ENCODE measurements at regions not wholly inside any gene's neighbourhood (a gene's known extent, or its start where the extent isn't known, plus 50 kb on each side); places are given as distances from the start of the nearest gene placed in this dataset.

DNA sequence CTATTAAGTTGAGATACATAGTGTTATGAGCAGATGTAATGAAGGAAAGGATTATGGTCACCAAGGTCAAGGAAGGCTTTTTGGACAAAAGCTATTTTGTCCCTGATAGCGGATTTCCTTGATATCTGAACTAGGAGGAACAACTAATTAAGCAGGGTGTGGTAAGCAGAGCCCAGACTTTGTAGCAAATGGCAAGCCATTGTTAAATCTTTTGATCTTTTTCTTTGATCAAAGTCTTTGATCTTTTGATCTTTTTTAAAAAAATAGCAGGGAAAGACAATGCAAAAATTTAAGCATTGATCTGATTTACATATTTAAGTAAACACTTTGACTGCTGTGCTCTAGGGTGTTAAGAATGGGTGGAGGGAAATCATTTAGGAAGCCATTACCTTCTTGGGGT, 1242.0 kb downstream of the MAT2B start:
- H3K4me3 ChIP-seq, result no peak overlapping the region

DNA sequence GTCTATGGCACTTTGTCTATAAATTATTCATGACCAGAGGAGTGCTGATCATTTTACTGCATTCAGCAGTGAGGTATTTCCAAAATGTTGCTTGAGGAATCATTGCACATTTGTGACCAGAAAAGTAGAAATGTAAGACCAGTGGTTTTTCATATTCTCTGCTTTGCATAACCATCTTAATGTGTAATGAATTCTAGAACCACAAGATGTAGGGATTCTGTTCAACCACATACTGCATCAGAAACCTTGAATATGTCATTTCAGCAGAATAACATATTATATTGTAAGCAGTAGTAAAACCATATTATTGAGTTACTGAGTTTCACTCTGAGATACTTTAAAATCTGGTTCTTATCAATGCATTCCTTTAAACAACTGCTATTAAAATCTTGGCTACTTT, 1243.4 kb downstream of the MAT2B start:
- Histone ChIP-seq H3K4me3 (no peak overlapping the region), H3K27ac (no peak overlapping the region), H3K4me1 (replicated peaks in 1 of 2) (no peaks in the 10 kb centered on the region), H3K27me3 (no peaks in the 10 kb centered on the region), H3K36me3 (replicated peaks in 1 of 2) (no peaks in the 10 kb centered on the region), H3K9me3 (replicated peaks in 1 of 3) (no peaks in the 10 kb centered on the region)
- no peak for DNase-seq
- TF ChIP-seq POLR2A (IDR thresholded peaks at IDR 0.05), result no peak
- TF ChIP-seq, protein P1, sequence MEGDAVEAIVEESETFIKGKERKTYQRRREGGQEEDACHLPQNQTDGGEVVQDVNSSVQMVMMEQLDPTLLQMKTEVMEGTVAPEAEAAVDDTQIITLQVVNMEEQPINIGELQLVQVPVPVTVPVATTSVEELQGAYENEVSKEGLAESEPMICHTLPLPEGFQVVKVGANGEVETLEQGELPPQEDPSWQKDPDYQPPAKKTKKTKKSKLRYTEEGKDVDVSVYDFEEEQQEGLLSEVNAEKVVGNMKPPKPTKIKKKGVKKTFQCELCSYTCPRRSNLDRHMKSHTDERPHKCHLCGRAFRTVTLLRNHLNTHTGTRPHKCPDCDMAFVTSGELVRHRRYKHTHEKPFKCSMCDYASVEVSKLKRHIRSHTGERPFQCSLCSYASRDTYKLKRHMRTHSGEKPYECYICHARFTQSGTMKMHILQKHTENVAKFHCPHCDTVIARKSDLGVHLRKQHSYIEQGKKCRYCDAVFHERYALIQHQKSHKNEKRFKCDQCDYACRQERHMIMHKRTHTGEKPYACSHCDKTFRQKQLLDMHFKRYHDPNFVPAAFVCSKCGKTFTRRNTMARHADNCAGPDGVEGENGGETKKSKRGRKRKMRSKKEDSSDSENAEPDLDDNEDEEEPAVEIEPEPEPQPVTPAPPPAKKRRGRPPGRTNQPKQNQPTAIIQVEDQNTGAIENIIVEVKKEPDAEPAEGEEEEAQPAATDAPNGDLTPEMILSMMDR (IDR thresholded peaks at IDR 0.05), result no peak
- intact Hi-C loops (cut with DNase I), result no loop called here

More for the DNA sequence above, 1242.0 kb downstream of the MAT2B start:
- intact Hi-C loops (cut with DNase I), result no loop called here
- no peak overlapping the region for H3K27ac ChIP-seq
- no peaks in the 10 kb centered on the region for H3K4me1 ChIP-seq (replicated peaks in 1 of 2)
- no peaks in the 10 kb centered on the region for H3K36me3 ChIP-seq (replicated peaks in 1 of 2)
- no peak for DNase-seq
- WGBS, 4 donors, result 34 to 55% (median 52%) methylated on average over 1 of the region's 1 CpG
- H3K9me3 ChIP-seq (replicated peaks in 1 of 3), result no peaks in the 10 kb centered on the region
- no peak for TF ChIP-seq POLR2A (IDR thresholded peaks at IDR 0.05)
- TF ChIP-seq, protein P1 (IDR thresholded peaks at IDR 0.05), result no peak
- no peaks in the 10 kb centered on the region for H3K27me3 ChIP-seq

DNA sequence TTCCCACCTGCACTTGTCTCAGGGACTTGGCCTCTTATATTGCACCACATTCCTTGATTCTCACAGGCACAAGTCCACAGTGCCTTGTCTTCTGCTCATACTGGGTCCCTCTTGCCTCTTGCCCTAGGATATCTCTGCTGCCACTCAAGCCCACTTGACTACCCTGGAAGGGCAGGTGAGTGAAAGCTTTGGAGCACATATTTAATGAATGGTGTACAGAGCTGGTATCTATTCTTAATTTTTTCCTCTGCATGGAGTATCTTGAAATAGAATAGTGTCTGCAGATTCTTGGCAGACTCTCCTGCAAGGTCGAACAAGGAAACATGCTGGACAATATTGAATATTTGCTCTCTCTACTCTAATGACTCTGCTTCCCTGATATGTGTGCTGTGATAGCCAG, 1248.0 kb downstream of the MAT2B start:
- H3K4me3 ChIP-seq, result no peak overlapping the region
- WGBS, 4 donors, result 8 to 38% (median 30%) methylated on average over 1 of the region's 1 CpG
- no peaks in the 10 kb centered on the region for H3K36me3 ChIP-seq (replicated peaks in 1 of 2)
- intact Hi-C loops (cut with DNase I), result no loop called here
- no peaks in the 10 kb centered on the region for H3K9me3 ChIP-seq (replicated peaks in 1 of 3)
- H3K4me1 ChIP-seq (replicated peaks in 1 of 2), result no peaks in the 10 kb centered on the region
- no peak for TF ChIP-seq POLR2A (IDR thresholded peaks at IDR 0.05)
- TF ChIP-seq, protein P1 (IDR thresholded peaks at IDR 0.05), result no peak
- H3K27ac ChIP-seq, result no peak overlapping the region
- no peak for DNase-seq
- H3K27me3 ChIP-seq, result no peaks in the 10 kb centered on the region

DNA sequence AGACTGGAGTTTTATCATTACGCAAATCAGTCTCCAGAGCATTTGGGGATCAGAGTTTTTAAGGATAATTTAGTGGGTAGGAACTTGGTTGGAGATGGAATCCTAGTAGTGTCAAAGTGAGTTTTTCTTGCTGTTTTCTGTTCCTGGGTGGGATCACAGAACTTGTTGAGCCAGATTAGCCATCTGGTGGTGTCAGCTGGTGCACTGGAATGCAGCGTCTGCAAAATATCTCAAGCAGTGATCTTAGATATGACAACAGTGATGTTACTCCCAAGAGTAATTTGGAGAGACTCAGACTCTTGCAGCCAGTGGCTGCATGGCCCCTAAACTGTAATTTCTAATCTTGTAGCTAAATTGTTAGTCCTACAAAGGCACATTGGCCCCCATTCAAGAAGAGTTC, 1257.8 kb downstream of the MAT2B start:
- intact Hi-C loops (cut with DNase I), result no loop called here
- no peaks in the 10 kb centered on the region for H3K9me3 ChIP-seq (replicated peaks in 1 of 3)
- TF ChIP-seq POLR2A (IDR thresholded peaks at IDR 0.05), result no peak
- TF ChIP-seq, protein P1 (IDR thresholded peaks at IDR 0.05), result no peak
- no peak overlapping the region for H3K27ac ChIP-seq
- 76 to 89% (median 83%) methylated on average over 2 of the region's 2 CpGs for WGBS, 4 donors
- H3K36me3 ChIP-seq (replicated peaks in 1 of 2), result no peaks in the 10 kb centered on the region
- H3K4me1 ChIP-seq (replicated peaks in 1 of 2), result no peaks in the 10 kb centered on the region
- H3K27me3 ChIP-seq, result no peaks in the 10 kb centered on the region
- H3K4me3 ChIP-seq, result no peak overlapping the region
- DNase-seq, result no peak
